ENCODE measurements at regions not wholly inside any gene's neighbourhood (a gene's known extent, or its start where the extent isn't known, plus 50 kb on each side); places are given as distances from the start of the nearest gene placed in this dataset.

DNA sequence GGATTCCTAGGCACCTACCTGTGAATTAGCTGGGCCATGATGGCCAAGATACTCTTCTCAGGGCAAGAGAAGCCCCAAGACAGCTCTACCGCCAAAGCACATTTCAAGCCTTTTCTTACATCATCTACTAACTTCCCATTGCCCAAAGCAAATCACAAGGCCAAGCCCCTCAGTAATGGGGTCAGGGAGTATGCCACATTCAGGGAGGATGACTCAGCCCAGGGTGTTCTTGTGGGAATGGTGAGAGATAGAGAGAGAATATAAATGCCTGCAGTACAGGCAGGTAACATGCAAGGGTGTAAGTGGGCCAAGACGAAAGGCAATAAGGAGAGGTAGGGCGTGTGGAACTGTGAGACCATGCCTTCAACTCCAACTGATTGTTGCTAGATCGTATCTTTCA lies 162.5 kb upstream of the ISX start:
- TF ChIP-seq CTCF (conservative IDR thresholded peaks at IDR 0.05; ENCODE audit: low read depth, low read length) (no peak), EZH2 (IDR thresholded peaks at IDR 0.05; ENCODE audit: borderline replicate concordance, low read depth, low read length, poor library complexity, severe bottlenecking) (no peak)

All from A673 (cell line).